NCI-H226 (cell line): ENCODE measurements at regions not wholly inside any gene's neighbourhood (a gene's known extent, or its start where the extent isn't known, plus 50 kb on each side); places are given as distances from the start of the nearest gene placed in this dataset.

Experiments
- DNase-seq: peaks from one replicate; pipeline ENCODE4 v3.0.0-alpha.2; 2015

- no peak for DNase-seq
Measured at GRCh38 chr18:76252880-76253279, 242.2 kb downstream of the ZNF516 start.

- DNase-seq: no peak
Measured at GRCh38 chr18:76252139-76252538, 242.9 kb downstream of the ZNF516 start.

- DNase-seq: no peak
Measured at GRCh38 chr18:76251691-76252090, 243.4 kb downstream of the ZNF516 start.

- DNase-seq: no peak
Measured at GRCh38 chr18:76246590-76246989, 248.5 kb downstream of the ZNF516 start.

- DNase-seq: no peak
Measured at GRCh38 chr18:76234676-76235060, 260.4 kb downstream of the ZNF516 start.

- no peak for DNase-seq
Measured at GRCh38 chr18:76233876-76234675, 261.0 kb downstream of the ZNF516 start.

- DNase-seq: no peak
Measured at GRCh38 chr18:76233406-76233805, 261.6 kb downstream of the ZNF516 start.

GRCh38 chr18:76232779-76233178, 262.3 kb downstream of the ZNF516 start:
- DNase-seq: no peak

- no peak for DNase-seq
Measured at GRCh38 chr18:76232010-76232409, 263.0 kb downstream of the ZNF516 start.

- no peak for DNase-seq
Measured at GRCh38 chr18:76231402-76231801, 263.6 kb downstream of the ZNF516 start.

- no peak for DNase-seq
Measured at GRCh38 chr18:76230791-76231190, 264.3 kb downstream of the ZNF516 start.

GRCh38 chr18:76228716-76229115, 266.3 kb downstream of the ZNF516 start:
- DNase-seq: no peak

- DNase-seq: no peak
Measured at GRCh38 chr18:76227759-76228158, 267.3 kb downstream of the ZNF516 start.

GRCh38 chr18:76223403-76223802, 271.6 kb downstream of the ZNF516 start:
- DNase-seq: no peak

GRCh38 chr18:76219023-76219422, 276.0 kb downstream of the ZNF516 start:
- DNase-seq: no peak

- DNase-seq: no peak
Measured at GRCh38 chr18:76216096-76216495, 278.9 kb downstream of the ZNF516 start.

- DNase-seq: no peak
Measured at GRCh38 chr18:76213991-76214390, 281.1 kb downstream of the ZNF516 start.

GRCh38 chr18:76212960-76213359, 282.1 kb downstream of the ZNF516 start:
- no peak for DNase-seq

- DNase-seq: no peak
Measured at GRCh38 chr18:76209597-76209996, 285.4 kb downstream of the ZNF516 start.

GRCh38 chr18:76208678-76209306, 286.2 kb downstream of the ZNF516 start:
- DNase-seq: no peak

GRCh38 chr18:76205906-76206305, 289.1 kb downstream of the ZNF516 start:
- no peak for DNase-seq

- no peak for DNase-seq
Measured at GRCh38 chr18:76203552-76203951, 291.5 kb downstream of the ZNF516 start.

- DNase-seq: no peak
Measured at GRCh38 chr18:76202322-76202721, 292.7 kb downstream of the ZNF516 start.

- DNase-seq: no peak
Measured at GRCh38 chr18:76195601-76196000, 299.4 kb downstream of the ZNF516 start.

- no peak for DNase-seq
Measured at GRCh38 chr18:76188097-76188496, 306.9 kb downstream of the ZNF516 start.
